D721Med (cell line): ENCODE measurements at regions not wholly inside any gene's neighbourhood (a gene's known extent, or its start where the extent isn't known, plus 50 kb on each side); places are given as distances from the start of the nearest gene placed in this dataset.

ENCODE experiments used
- DNase-seq: peaks from one replicate; pipeline ENCODE4 v3.0.0; 2011; ENCODE audit warnings: low spot score; ENCODE audit not compliant: insufficient read length
- FAIRE-seq: peaks from 2 replicates; lab custom pipeline; 2011; peaks lifted over from hg19 to GRCh38; lab: Jason Lieb, UNC
- CTCF ChIP-seq: IDR thresholded peaks from 2 replicates; pipeline ENCODE4 v1.5.1; 2012; ENCODE audit warnings: mild to moderate bottlenecking, control low read depth; ENCODE audit not compliant: insufficient read depth; ENCODE audit errors: missing control alignments

- no peak for TF ChIP-seq CTCF
- DNase-seq (no peak), FAIRE-seq (no peak)
Observed at GRCh38 chr3:146892041-146892440, 286.9 kb upstream of the PLSCR5 start.

GRCh38 chr3:146889626-146890025 lies 284.5 kb upstream of the PLSCR5 start:
- DNase-seq (no peak), FAIRE-seq (no peak)
- TF ChIP-seq CTCF: no peak

GRCh38 chr3:146888176-146888575 lies 283.0 kb upstream of the PLSCR5 start:
- no peak for TF ChIP-seq CTCF
- FAIRE-seq (no peak), DNase-seq (no peak)

GRCh38 chr3:146884721-146885120 lies 279.6 kb upstream of the PLSCR5 start:
- FAIRE-seq (no peak), DNase-seq (no peak)

GRCh38 chr3:146884296-146884695 lies 279.1 kb upstream of the PLSCR5 start:
- no peak for FAIRE-seq
- DNase-seq: no peak
- TF ChIP-seq CTCF: no peak

More at GRCh38 chr3:146884721-146885120, 279.6 kb upstream of the PLSCR5 start:
- no peak for TF ChIP-seq CTCF

GRCh38 chr3:146883288-146883687 lies 278.1 kb upstream of the PLSCR5 start:
- TF ChIP-seq CTCF: no peak
- DNase-seq (no peak), FAIRE-seq (no peak)

- FAIRE-seq: no peak
Observed at GRCh38 chr3:146881966-146882760, 277.0 kb upstream of the PLSCR5 start.

More at GRCh38 chr3:146881966-146882760, 277.0 kb upstream of the PLSCR5 start:
- no peak for DNase-seq
- TF ChIP-seq CTCF: no peak
